ENCODE measurements at regions not wholly inside any gene's neighbourhood (a gene's known extent, or its start where the extent isn't known, plus 50 kb on each side); places are given as distances from the start of the nearest gene placed in this dataset.

DNA sequence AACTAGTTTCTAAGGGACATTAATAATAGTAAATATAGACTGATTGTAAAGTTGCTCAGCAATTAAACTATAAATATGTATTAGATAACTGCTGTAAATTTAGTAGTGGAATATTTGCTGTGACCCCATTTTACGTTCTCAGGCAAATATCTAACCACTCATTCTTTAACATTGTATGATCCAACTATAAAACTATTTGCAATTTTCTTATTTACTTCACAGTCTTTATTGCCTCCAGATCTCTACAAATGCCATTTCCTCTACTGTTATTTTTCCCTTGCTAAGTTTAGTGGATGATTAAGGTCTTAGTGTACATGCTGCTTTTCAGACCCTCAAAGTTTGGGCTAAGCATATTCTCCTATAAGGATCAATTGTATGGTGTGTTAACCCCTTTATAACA, 526.2 kb upstream of the ST8SIA4 start:
- H3K4me3 ChIP-seq: no peak overlapping the region
- H3K4me1 ChIP-seq (replicated peaks): peaks cover 28% of the 10 kb centered on the region

DNA sequence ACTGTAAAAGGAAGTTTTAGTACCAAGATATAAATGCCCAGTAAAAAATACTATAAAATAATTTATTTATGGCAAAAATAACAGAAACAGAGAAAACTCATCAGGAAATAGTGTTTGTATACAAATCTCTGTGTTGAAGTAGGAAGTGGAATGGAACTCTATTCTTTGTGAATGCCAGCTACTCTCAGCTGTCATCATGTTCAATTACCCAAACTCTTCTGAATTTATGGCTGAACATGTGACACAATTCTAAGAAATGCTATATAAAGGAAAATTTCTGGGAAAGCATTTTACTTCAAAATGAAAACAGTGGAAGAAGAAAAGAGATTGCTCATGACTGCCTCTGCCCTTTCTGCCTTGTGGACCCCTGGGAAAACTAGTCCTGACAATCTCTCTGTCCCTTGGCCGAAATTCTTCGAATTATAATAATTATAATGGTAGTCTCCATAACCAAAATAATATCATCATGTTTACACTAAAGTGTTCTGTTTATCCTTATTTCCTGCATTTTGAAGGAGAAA, 522.3 kb upstream of the ST8SIA4 start:
- H3K27me3 ChIP-seq (replicated peaks): no peaks in the 10 kb centered on the region
- H3K4me1 ChIP-seq (replicated peaks): peaks cover 36% of the 10 kb centered on the region
- no peaks in the 10 kb centered on the region for H3K36me3 ChIP-seq
- peak in 1 of 2 experiments; percentile 54 for DNase-seq (ENCODE audit: low read depth in 1 of 2, low spot score in 2 of 2)
- no peak overlapping the region for H3K4me3 ChIP-seq
- H3K9me3 ChIP-seq (replicated peaks): no peaks in the 10 kb centered on the region
- H3K27ac ChIP-seq: peak overlapping the region; percentile 66

More for the DNA sequence above, 526.2 kb upstream of the ST8SIA4 start:
- no peaks in the 10 kb centered on the region for H3K27me3 ChIP-seq (replicated peaks)
- no peaks in the 10 kb centered on the region for H3K9me3 ChIP-seq (replicated peaks)
- H3K36me3 ChIP-seq: no peaks in the 10 kb centered on the region
- peak overlapping the region; percentile 59 for H3K27ac ChIP-seq
- peak in 1 of 2 experiments; percentile 42 for DNase-seq (ENCODE audit: low read depth in 1 of 2, low spot score in 2 of 2)

- Histone ChIP-seq H3K9me3 (replicated peaks) (no peaks in the 10 kb centered on the region), H3K27me3 (replicated peaks) (no peaks in the 10 kb centered on the region), H3K4me3 (no peak overlapping the region), H3K36me3 (no peaks in the 10 kb centered on the region), H3K4me1 (replicated peaks) (peaks cover 36% of the 10 kb centered on the region), H3K27ac (peak overlapping the region; percentile 66)
- DNase-seq (ENCODE audit: low read depth in 1 of 2, low spot score in 2 of 2): peak in 1 of 2 experiments; percentile 68
These were observed 521.6 kb upstream of the ST8SIA4 start for GRCh38 chr5:101424530-101425175.

GRCh38 chr5:101418713-101419118, 515.6 kb upstream of the ST8SIA4 start:
- Histone ChIP-seq H3K4me3 (no peak overlapping the region), H3K36me3 (no peaks in the 10 kb centered on the region), H3K27me3 (replicated peaks) (no peaks in the 10 kb centered on the region; the same call in 1 of the 2 replicates), H3K27ac (peak overlapping the region; percentile 26; the same call in 1 of the 2 replicates), H3K9me3 (replicated peaks) (no peaks in the 10 kb centered on the region), H3K4me1 (replicated peaks) (peaks cover 12% of the 10 kb centered on the region)
- DNase-seq (ENCODE audit: low read depth in 1 of 2, low spot score in 2 of 2): peak in 1 of 2 experiments; percentile 20

DNA sequence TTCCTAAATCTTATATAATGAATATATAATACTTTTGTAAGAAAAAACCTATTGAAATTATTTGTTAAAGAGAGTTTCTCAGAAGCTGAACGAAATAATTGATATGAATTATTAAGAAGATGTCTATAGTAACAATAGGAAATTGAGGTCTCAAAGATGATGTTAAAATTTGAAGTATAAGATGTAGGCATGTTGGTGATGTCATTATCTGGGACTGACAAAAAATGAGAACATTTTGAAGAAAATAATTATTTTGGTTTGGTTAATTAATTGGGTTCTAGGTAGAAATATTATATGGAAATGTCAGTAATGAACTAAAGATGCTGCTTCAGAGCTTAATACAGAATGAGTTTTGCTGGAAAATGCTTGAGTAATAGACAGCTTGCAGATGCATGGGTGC, 501.4 kb upstream of the ST8SIA4 start:
- no peaks in the 10 kb centered on the region for H3K9me3 ChIP-seq (replicated peaks)
- H3K27ac ChIP-seq: no peak overlapping the region
- no peak for DNase-seq (ENCODE audit: low read depth in 1 of 2, low spot score in 2 of 2)
- H3K4me1 ChIP-seq (replicated peaks): no peaks in the 10 kb centered on the region
- H3K27me3 ChIP-seq (replicated peaks): no peaks in the 10 kb centered on the region
- no peaks in the 10 kb centered on the region for H3K36me3 ChIP-seq
- H3K4me3 ChIP-seq: no peak overlapping the region

GRCh38 chr5:101393795-101394450, 490.8 kb upstream of the ST8SIA4 start:
- H3K36me3 ChIP-seq: no peaks in the 10 kb centered on the region
- H3K4me1 ChIP-seq (replicated peaks): no peaks in the 10 kb centered on the region
- no peak overlapping the region for H3K27ac ChIP-seq
- H3K9me3 ChIP-seq (replicated peaks): no peaks in the 10 kb centered on the region
- no peaks in the 10 kb centered on the region for H3K27me3 ChIP-seq (replicated peaks)
- no peak overlapping the region for H3K4me3 ChIP-seq
- DNase-seq (ENCODE audit: low read depth in 1 of 2, low spot score in 2 of 2): no peak

DNA sequence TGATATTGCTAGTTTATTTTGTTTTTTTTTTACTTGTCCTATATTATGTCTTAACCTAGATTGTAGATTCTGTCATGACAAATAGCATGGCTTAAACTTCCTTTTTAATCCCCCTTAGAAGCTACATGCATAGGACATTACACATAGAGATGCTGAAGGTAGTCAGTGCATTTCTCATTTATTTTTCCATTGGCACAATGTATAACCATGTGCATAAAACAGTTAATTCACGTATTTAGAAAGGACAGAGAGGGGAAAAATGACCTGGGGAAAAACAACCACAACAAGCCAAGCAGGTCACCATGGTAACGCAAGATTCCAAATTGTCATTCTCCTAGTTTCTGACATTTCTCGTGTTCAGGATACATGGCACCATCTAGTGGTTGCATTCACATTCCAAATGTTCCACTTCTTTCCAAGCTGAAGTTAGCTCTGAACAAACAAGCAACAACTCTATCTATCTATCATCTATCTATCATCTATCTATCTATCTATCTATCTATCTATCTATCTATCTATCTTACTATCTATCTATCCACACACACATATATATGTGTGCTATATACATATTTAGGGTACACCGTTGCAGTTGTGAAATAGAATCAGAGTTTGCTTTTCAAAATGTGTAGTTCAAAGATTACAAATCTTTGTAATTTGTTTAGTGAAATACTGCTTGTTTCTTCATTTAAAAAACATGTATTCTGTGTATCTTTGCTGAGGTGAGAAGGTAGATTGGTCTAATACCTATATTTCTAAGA, 487.2 kb upstream of the ST8SIA4 start:
- Histone ChIP-seq H3K4me3 (no peak overlapping the region), H3K27ac (no peak overlapping the region), H3K36me3 (no peaks in the 10 kb centered on the region), H3K4me1 (replicated peaks) (no peaks in the 10 kb centered on the region), H3K9me3 (replicated peaks) (no peaks in the 10 kb centered on the region), H3K27me3 (replicated peaks) (no peaks in the 10 kb centered on the region)
- peak in 1 of 2 experiments; percentile 31 for DNase-seq (ENCODE audit: low read depth in 1 of 2, low spot score in 2 of 2)

GRCh38 chr5:101385276-101385675, 482.2 kb upstream of the ST8SIA4 start:
- Histone ChIP-seq H3K4me1 (replicated peaks) (no peaks in the 10 kb centered on the region), H3K36me3 (no peaks in the 10 kb centered on the region), H3K9me3 (replicated peaks) (no peaks in the 10 kb centered on the region), H3K4me3 (no peak overlapping the region), H3K27me3 (replicated peaks) (no peaks in the 10 kb centered on the region), H3K27ac (no peak overlapping the region)
- DNase-seq (ENCODE audit: low read depth in 1 of 2, low spot score in 2 of 2): no peak

DNA sequence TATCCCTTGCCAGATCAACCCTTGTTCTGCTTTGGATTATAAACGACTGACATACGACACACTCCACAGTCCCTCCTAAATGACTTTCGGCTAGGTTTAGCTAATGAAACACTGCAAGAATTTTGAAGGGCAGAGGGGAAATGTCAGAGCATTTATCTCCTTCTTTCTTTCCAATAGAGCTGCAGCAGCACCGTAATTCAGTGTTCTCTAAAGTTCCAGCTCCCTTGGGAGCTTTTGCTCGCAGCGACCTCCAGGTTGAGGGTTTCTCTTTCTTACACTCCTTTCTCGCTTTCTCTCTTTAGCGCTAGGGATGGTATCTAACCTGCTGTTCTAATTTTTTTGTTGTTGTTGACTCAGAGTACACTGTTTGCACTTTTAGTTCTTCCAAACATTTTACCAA, 467.1 kb upstream of the ST8SIA4 start:
- Histone ChIP-seq H3K9me3 (replicated peaks) (no peaks in the 10 kb centered on the region), H3K36me3 (no peaks in the 10 kb centered on the region), H3K4me3 (no peak overlapping the region), H3K27ac (no peak overlapping the region), H3K27me3 (replicated peaks) (no peaks in the 10 kb centered on the region), H3K4me1 (replicated peaks) (no peaks in the 10 kb centered on the region)
- no peak for DNase-seq (ENCODE audit: low read depth in 1 of 2, low spot score in 2 of 2)

GRCh38 chr5:101364469-101364868, 461.4 kb upstream of the ST8SIA4 start:
- no peak for DNase-seq (ENCODE audit: low read depth in 1 of 2, low spot score in 2 of 2)
- H3K9me3 ChIP-seq (replicated peaks): no peaks in the 10 kb centered on the region
- no peaks in the 10 kb centered on the region for H3K27me3 ChIP-seq (replicated peaks)

DNA sequence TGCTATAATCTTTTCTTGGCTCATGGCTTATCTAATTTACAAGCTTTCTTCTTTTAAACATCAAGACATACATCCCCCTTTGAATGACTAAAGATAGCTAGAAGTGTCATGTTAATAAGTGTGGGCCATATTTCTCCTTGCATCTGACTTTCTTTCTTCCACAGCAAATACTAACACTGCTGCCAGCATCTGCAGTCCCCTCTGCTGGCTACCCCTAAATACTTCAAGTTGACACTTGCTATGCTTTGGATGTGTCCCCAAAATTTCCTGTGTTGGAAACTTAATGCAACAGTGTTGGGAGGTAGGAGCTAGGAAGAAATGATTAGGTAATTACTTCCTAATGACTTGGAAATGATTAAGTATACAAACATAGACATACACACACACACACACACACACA, 459.0 kb upstream of the ST8SIA4 start:
- Histone ChIP-seq H3K27me3 (replicated peaks) (no peaks in the 10 kb centered on the region), H3K27ac (no peak overlapping the region), H3K9me3 (replicated peaks) (no peaks in the 10 kb centered on the region), H3K36me3 (no peaks in the 10 kb centered on the region), H3K4me3 (no peak overlapping the region), H3K4me1 (replicated peaks) (no peaks in the 10 kb centered on the region)
- no peak for DNase-seq (ENCODE audit: low read depth in 1 of 2, low spot score in 2 of 2)

More at GRCh38 chr5:101364469-101364868, 461.4 kb upstream of the ST8SIA4 start:
- Histone ChIP-seq H3K4me3 (no peak overlapping the region), H3K36me3 (no peaks in the 10 kb centered on the region), H3K27ac (no peak overlapping the region), H3K4me1 (replicated peaks) (no peaks in the 10 kb centered on the region)

GRCh38 chr5:101346906-101347305, 443.8 kb upstream of the ST8SIA4 start:
- H3K4me1 ChIP-seq (replicated peaks): no peaks in the 10 kb centered on the region
- no peaks in the 10 kb centered on the region for H3K36me3 ChIP-seq
- DNase-seq (ENCODE audit: low read depth in 1 of 2, low spot score in 2 of 2): no peak
- no peak overlapping the region for H3K27ac ChIP-seq
- no peaks in the 10 kb centered on the region for H3K27me3 ChIP-seq (replicated peaks)
- H3K4me3 ChIP-seq: no peak overlapping the region
- no peaks in the 10 kb centered on the region for H3K9me3 ChIP-seq (replicated peaks)

GRCh38 chr5:101346447-101346846, 443.4 kb upstream of the ST8SIA4 start:
- no peaks in the 10 kb centered on the region for H3K27me3 ChIP-seq (replicated peaks)
- no peak overlapping the region for H3K4me3 ChIP-seq
- H3K36me3 ChIP-seq: no peaks in the 10 kb centered on the region
- H3K9me3 ChIP-seq (replicated peaks): no peaks in the 10 kb centered on the region
- H3K4me1 ChIP-seq (replicated peaks): no peaks in the 10 kb centered on the region
- no peak for DNase-seq (ENCODE audit: low read depth in 1 of 2, low spot score in 2 of 2)
- H3K27ac ChIP-seq: no peak overlapping the region

GRCh38 chr5:101338226-101338625, 435.1 kb upstream of the ST8SIA4 start:
- H3K4me3 ChIP-seq: no peak overlapping the region
- H3K9me3 ChIP-seq (replicated peaks): no peaks in the 10 kb centered on the region
- H3K27me3 ChIP-seq (replicated peaks): no peaks in the 10 kb centered on the region
- no peak overlapping the region for H3K27ac ChIP-seq
- DNase-seq (ENCODE audit: low read depth in 1 of 2, low spot score in 2 of 2): no peak
- H3K36me3 ChIP-seq: no peaks in the 10 kb centered on the region
- H3K4me1 ChIP-seq (replicated peaks): no peaks in the 10 kb centered on the region

Data from SJSA1 (cell line).